ENCODE measurements at regions not wholly inside any gene's neighbourhood (a gene's known extent, or its start where the extent isn't known, plus 50 kb on each side); places are given as distances from the start of the nearest gene placed in this dataset.

DNA sequence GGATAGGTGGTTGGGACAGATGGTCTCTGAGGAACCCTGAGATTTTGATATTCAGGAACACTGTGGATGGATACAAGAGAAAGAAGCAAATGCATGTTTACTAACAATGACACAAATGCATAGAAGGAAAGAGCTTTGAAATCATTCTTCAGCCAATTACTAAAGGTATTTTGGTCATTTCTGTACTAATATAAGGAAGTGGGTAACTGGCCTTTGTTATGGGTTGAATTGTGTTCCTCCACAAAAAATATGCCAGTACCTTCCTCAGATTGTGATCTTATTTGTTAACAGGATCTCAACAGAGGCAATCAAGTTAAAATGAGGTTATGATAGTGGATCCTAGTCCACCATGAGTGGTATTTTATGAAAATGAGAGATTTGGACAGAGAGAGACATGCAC lies 68.7 kb upstream of the KCNA3 start:
- Histone ChIP-seq H3K36me3 (no peaks in the 10 kb centered on the region), H3K27ac (no peak overlapping the region), H3K4me3 (no peak overlapping the region), H3K27me3 (no peaks in the 10 kb centered on the region), H3K4me1 (no peaks in the 10 kb centered on the region), H3K4me2 (no peak overlapping the region), H3K79me2 (ENCODE audit: low read depth) (no peaks in the 10 kb centered on the region), H2AFZ (replicated peaks) (no peak overlapping the region), H3K9me3 (ENCODE audit: low read depth) (no peaks in the 10 kb centered on the region), H3F3A (ENCODE audit: low read depth) (no peaks in the 10 kb centered on the region), H3K9ac (no peak overlapping the region), H4K20me1 (ENCODE audit: low read depth) (peaks cover 11% of the 10 kb centered on the region)
- no peak for DNase-seq (ENCODE audit: low spot score)
- Mint-ChIP-seq H3K9me3 (no peaks in the 10 kb centered on the region), H3K27ac (no peak overlapping the region), H3K4me3 (no peak overlapping the region), H3K27me3 (ENCODE audit: insufficient read depth, low read depth) (peaks cover 6% of the 10 kb centered on the region), H3K4me1 (no peaks in the 10 kb centered on the region), H3K36me3 (no peaks in the 10 kb centered on the region)
- TF ChIP-seq EZH2phosphoT487 (IDR thresholded peaks at IDR 0.05) (no peak), EZH2 (IDR thresholded peaks at IDR 0.05) (no peak)
- TF ChIP-seq, protein P1, sequence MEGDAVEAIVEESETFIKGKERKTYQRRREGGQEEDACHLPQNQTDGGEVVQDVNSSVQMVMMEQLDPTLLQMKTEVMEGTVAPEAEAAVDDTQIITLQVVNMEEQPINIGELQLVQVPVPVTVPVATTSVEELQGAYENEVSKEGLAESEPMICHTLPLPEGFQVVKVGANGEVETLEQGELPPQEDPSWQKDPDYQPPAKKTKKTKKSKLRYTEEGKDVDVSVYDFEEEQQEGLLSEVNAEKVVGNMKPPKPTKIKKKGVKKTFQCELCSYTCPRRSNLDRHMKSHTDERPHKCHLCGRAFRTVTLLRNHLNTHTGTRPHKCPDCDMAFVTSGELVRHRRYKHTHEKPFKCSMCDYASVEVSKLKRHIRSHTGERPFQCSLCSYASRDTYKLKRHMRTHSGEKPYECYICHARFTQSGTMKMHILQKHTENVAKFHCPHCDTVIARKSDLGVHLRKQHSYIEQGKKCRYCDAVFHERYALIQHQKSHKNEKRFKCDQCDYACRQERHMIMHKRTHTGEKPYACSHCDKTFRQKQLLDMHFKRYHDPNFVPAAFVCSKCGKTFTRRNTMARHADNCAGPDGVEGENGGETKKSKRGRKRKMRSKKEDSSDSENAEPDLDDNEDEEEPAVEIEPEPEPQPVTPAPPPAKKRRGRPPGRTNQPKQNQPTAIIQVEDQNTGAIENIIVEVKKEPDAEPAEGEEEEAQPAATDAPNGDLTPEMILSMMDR (IDR thresholded peaks at IDR 0.05): no peak

DNA sequence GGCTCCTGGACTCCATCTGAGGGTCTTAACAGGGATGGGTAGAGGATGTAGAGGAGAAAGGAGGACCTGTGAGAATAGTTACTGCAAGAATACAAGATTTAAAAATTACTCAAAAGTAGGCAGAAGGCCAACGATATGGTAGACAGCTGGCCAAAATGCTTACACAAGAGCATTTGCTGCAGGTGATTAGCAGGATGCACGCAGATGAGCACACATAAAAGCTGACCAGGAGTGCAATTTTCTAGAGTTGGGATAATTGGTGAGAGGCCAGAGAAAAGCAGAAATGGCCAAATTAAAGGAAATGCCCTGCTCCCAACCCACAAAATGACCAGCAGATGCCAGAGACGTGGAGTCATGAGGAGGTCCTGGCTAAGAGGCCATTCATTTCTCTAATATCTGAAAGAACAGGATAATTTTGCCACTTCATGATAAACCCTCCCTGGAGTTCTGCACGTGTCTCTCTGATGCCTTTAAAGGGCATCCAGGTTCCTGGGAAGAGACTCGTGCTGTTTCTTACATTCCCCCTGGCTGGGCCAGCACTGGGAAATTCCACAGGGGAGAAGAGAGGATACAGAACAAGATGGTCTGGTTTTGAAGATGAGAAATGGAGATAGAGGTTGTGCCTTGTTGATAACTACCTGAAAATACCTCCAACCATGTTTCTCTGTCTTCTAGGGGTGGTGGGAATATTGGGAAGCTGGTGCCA lies 62.3 kb upstream of the KCNA3 start:
- no peaks in the 10 kb centered on the region for H3K9me3 Mint-ChIP-seq
- no peak overlapping the region for H3K4me3 Mint-ChIP-seq
- TF ChIP-seq, protein P1 (IDR thresholded peaks at IDR 0.05): no peak
- TF ChIP-seq EZH2 (IDR thresholded peaks at IDR 0.05) (no peak), EZH2phosphoT487 (IDR thresholded peaks at IDR 0.05) (no peak)
- H3K9me3 ChIP-seq (ENCODE audit: low read depth): no peaks in the 10 kb centered on the region
- no peak overlapping the region for H3K4me2 ChIP-seq
- H3K4me1 ChIP-seq: no peaks in the 10 kb centered on the region
- H2AFZ ChIP-seq (replicated peaks): no peak overlapping the region
- peaks cover 5% of the 10 kb centered on the region for H3K27me3 Mint-ChIP-seq (ENCODE audit: insufficient read depth, low read depth)
- H3F3A ChIP-seq (ENCODE audit: low read depth): no peaks in the 10 kb centered on the region
- H3K27ac Mint-ChIP-seq: no peak overlapping the region
- no peaks in the 10 kb centered on the region for H3K36me3 ChIP-seq
- no peak overlapping the region for H3K4me3 ChIP-seq
- H3K27me3 ChIP-seq: no peaks in the 10 kb centered on the region
- no peak overlapping the region for H3K9ac ChIP-seq
- H3K27ac ChIP-seq: no peak overlapping the region
- H3K79me2 ChIP-seq (ENCODE audit: low read depth): no peaks in the 10 kb centered on the region
- H3K4me1 Mint-ChIP-seq: no peaks in the 10 kb centered on the region
- no peaks in the 10 kb centered on the region for H4K20me1 ChIP-seq (ENCODE audit: low read depth)
- no peaks in the 10 kb centered on the region for H3K36me3 Mint-ChIP-seq
- no peak for DNase-seq (ENCODE audit: low spot score)

DNA sequence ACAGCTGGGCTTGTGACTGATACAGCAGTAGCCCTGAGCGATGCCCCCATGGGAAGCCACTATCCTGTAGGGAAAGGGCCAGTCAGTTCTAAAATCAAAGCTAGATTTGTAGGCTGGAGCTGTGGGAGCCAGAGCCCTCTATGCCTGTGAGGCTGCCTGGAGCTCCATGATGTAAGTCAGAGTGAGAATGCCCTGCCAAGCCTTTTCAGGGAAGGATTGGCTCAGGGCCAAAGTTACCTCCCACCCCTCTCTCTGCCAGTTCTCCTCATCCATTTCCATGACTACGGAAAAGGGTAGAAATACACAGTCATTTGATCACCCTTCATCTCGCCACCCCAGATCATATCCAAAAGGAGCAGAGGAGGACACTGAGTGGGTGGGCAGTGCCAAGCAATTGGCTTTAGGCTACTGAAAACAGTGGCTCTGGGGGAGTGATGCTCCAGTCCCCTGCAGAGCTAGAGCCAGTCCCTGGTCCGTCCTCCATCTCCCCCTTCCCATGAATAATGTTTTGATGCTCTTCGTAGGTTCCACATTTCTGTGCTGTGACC lies 59.5 kb upstream of the KCNA3 start:
- Histone ChIP-seq H3K36me3 (no peaks in the 10 kb centered on the region), H3K79me2 (ENCODE audit: low read depth) (no peaks in the 10 kb centered on the region), H3K9ac (no peak overlapping the region), H3K27me3 (no peaks in the 10 kb centered on the region), H3K4me1 (no peaks in the 10 kb centered on the region), H3K4me3 (no peak overlapping the region), H3F3A (ENCODE audit: low read depth) (no peaks in the 10 kb centered on the region), H4K20me1 (ENCODE audit: low read depth) (no peaks in the 10 kb centered on the region), H2AFZ (replicated peaks) (no peak overlapping the region), H3K4me2 (no peak overlapping the region), H3K9me3 (ENCODE audit: low read depth) (no peaks in the 10 kb centered on the region), H3K27ac (no peak overlapping the region)
- no peaks in the 10 kb centered on the region for H3K4me1 Mint-ChIP-seq
- H3K27me3 Mint-ChIP-seq (ENCODE audit: insufficient read depth, low read depth): peaks cover 12% of the 10 kb centered on the region
- no peak overlapping the region for H3K27ac Mint-ChIP-seq
- no peaks in the 10 kb centered on the region for H3K9me3 Mint-ChIP-seq
- no peak overlapping the region for H3K4me3 Mint-ChIP-seq
- TF ChIP-seq, protein P1 (IDR thresholded peaks at IDR 0.05): no peak
- no peak for TF ChIP-seq EZH2phosphoT487 (IDR thresholded peaks at IDR 0.05)
- no peak for TF ChIP-seq EZH2 (IDR thresholded peaks at IDR 0.05)
- DNase-seq (ENCODE audit: low spot score): no peak
- H3K36me3 Mint-ChIP-seq: no peaks in the 10 kb centered on the region

Data from neural progenitor cell (in vitro differentiated cells).